Neural progenitor cell (in vitro differentiated cells): ENCODE measurements at regions not wholly inside any gene's neighbourhood (a gene's known extent, or its start where the extent isn't known, plus 50 kb on each side); places are given as distances from the start of the nearest gene placed in this dataset.

Experiments used
- DNase-seq: peaks from one replicate; pipeline ENCODE4 v3.0.0-alpha.2; 2016; ENCODE audit warnings: low spot score
- H2AFZ ChIP-seq: fragments of 200-600 bp; sonication (generic); replicated peaks from 2 replicates; pipeline ENCODE4 v1.6.1; 2016; ENCODE audit warnings: antibody characterized with exemption
- H3F3A ChIP-seq: fragments of 200-600 bp; sonication (generic); 2 replicates; pipeline ENCODE4 v1.6.1; 2016; ENCODE audit warnings: antibody characterized with exemption, low read depth
- H3K27ac ChIP-seq: fragments of 200-600 bp; sonication (generic); 2 replicates; pipeline ENCODE4 v1.5.1; 2016; ENCODE audit warnings: mild to moderate bottlenecking
- H3K27me3 ChIP-seq: fragments of 200-600 bp; sonication (generic); 2 replicates; pipeline ENCODE4 v1.6.1; 2016; ENCODE audit warnings: mild to moderate bottlenecking, moderate library complexity
- H3K36me3 ChIP-seq: fragments of 200-600 bp; sonication (generic); 2 replicates; pipeline ENCODE4 v1.5.1; 2016
- H3K4me1 ChIP-seq: fragments of 200-600 bp; sonication (generic); 2 replicates; pipeline ENCODE4 v1.6.1; 2016; ENCODE audit warnings: mixed run types
- H3K4me2 ChIP-seq: fragments of 200-600 bp; sonication (generic); 2 replicates; pipeline ENCODE4 v1.6.1; 2016
- H3K4me3 ChIP-seq: fragments of 200-600 bp; sonication (generic); 2 replicates; pipeline ENCODE4 v1.5.1; 2016
- H3K79me2 ChIP-seq: fragments of 200-600 bp; sonication (generic); 2 replicates; pipeline ENCODE4 v1.6.1; 2016; ENCODE audit warnings: low read depth
- H3K9ac ChIP-seq: fragments of 200-600 bp; sonication (generic); 2 replicates; pipeline ENCODE4 v1.6.1; 2016
- H3K9me3 ChIP-seq: fragments of 200-600 bp; sonication (generic); 2 replicates; pipeline ENCODE4 v1.5.1; 2016; ENCODE audit warnings: low read depth
- H4K20me1 ChIP-seq: fragments of 200-600 bp; sonication (generic); 2 replicates; pipeline ENCODE4 v1.6.1; 2016; ENCODE audit warnings: low read depth
- H3K27ac Mint-ChIP-seq: 3 replicates; pipeline ENCODE4 v1.8.0; 2021; ENCODE audit warnings: mixed read lengths
- H3K27me3 Mint-ChIP-seq: 2 replicates; pipeline ENCODE4 v1.8.0; 2022; ENCODE audit warnings: low read depth, mild to moderate bottlenecking, inconsistent platforms, moderate library complexity, mixed read lengths; ENCODE audit not compliant: insufficient read depth
- H3K36me3 Mint-ChIP-seq: 3 replicates; pipeline ENCODE4 v1.8.0; 2021; ENCODE audit warnings: mixed read lengths
- H3K4me1 Mint-ChIP-seq: 3 replicates; pipeline ENCODE4 v1.8.0; 2021; ENCODE audit warnings: mixed read lengths
- H3K4me3 Mint-ChIP-seq: 3 replicates; pipeline ENCODE4 v1.8.0; 2021; ENCODE audit warnings: mild to moderate bottlenecking, moderate library complexity, mixed read lengths
- H3K9me3 Mint-ChIP-seq: 3 replicates; pipeline ENCODE4 v1.8.0; 2020; ENCODE audit warnings: mixed read lengths
- EZH2 ChIP-seq: fragments of 200-600 bp; sonication (generic); IDR thresholded peaks from 2 replicates; pipeline ENCODE4 v1.6.1; 2017; ENCODE audit warnings: antibody characterized with exemption, mild to moderate bottlenecking, moderate library complexity
- EZH2phosphoT487 ChIP-seq: fragments of 200-600 bp; sonication (generic); IDR thresholded peaks from 2 replicates; pipeline ENCODE4 v1.6.1; 2017; ENCODE audit warnings: antibody characterized with exemption
- TF ChIP-seq, protein P1 (sequence below): fragments of 200-600 bp; sonication (generic); IDR thresholded peaks from 2 replicates; pipeline ENCODE4 v1.5.1; 2017; ENCODE audit warnings: antibody characterized with exemption, mild to moderate bottlenecking

DNA sequence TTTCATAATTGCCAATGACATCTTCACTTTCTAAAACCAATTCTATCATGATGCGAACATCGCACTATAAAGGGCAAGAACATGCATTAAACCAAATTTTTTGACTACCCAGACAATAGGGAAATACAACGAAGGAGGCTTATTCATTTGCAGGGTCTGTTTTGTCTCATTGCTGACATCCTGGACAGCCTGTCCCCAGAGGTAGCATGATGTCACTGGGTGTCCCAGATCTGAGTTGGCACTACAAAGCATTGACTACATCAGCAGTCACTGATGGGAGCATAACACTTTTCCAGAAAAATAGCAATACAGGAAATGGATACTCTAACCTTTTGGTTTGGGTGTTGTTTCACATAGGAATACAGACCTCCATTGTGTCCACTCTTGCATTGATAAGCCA lies 180.3 kb downstream of the TMEM182 start:
- Mint-ChIP-seq H3K36me3 (no peaks in the 10 kb centered on the region), H3K27ac (no peak overlapping the region), H3K27me3 (no peaks in the 10 kb centered on the region), H3K4me1 (peaks cover 26% of the 10 kb centered on the region), H3K4me3 (no peak overlapping the region), H3K9me3 (peaks cover 9% of the 10 kb centered on the region)
- Histone ChIP-seq H3K36me3 (no peaks in the 10 kb centered on the region), H3K27me3 (no peaks in the 10 kb centered on the region), H3F3A (no peaks in the 10 kb centered on the region), H3K4me1 (peaks cover 31% of the 10 kb centered on the region), H3K9ac (no peak overlapping the region), H4K20me1 (no peaks in the 10 kb centered on the region), H3K4me3 (no peak overlapping the region), H3K9me3 (peaks cover 11% of the 10 kb centered on the region), H3K27ac (no peak overlapping the region), H2AFZ (no peak overlapping the region), H3K79me2 (no peaks in the 10 kb centered on the region), H3K4me2 (no peak overlapping the region)
- TF ChIP-seq EZH2 (no peak), EZH2phosphoT487 (no peak)
- TF ChIP-seq, protein P1, sequence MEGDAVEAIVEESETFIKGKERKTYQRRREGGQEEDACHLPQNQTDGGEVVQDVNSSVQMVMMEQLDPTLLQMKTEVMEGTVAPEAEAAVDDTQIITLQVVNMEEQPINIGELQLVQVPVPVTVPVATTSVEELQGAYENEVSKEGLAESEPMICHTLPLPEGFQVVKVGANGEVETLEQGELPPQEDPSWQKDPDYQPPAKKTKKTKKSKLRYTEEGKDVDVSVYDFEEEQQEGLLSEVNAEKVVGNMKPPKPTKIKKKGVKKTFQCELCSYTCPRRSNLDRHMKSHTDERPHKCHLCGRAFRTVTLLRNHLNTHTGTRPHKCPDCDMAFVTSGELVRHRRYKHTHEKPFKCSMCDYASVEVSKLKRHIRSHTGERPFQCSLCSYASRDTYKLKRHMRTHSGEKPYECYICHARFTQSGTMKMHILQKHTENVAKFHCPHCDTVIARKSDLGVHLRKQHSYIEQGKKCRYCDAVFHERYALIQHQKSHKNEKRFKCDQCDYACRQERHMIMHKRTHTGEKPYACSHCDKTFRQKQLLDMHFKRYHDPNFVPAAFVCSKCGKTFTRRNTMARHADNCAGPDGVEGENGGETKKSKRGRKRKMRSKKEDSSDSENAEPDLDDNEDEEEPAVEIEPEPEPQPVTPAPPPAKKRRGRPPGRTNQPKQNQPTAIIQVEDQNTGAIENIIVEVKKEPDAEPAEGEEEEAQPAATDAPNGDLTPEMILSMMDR, result no peak
- no peak for DNase-seq

DNA sequence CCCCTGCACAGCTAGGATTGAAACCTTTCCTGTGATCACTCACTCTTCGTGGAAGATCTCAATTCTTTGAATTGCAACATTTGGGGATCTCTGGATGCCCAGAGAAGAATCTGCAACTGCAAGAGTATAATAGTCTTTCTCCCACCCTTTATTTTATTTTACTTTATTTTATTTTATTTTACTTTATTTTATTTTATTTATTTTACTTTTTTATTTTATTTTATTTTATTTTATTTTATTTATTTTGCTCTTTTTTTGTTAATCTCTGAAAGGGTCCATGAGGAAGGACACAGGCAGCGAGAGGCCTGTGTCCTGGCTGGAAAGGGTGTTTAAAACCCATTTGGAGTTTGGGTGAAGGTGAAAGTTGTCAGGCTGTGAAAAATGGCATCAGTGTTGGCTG lies 181.4 kb downstream of the TMEM182 start:
- Mint-ChIP-seq H3K9me3 (peaks cover 9% of the 10 kb centered on the region), H3K36me3 (no peaks in the 10 kb centered on the region), H3K27ac (no peak overlapping the region), H3K27me3 (no peaks in the 10 kb centered on the region), H3K4me1 (peaks cover 26% of the 10 kb centered on the region), H3K4me3 (no peak overlapping the region)
- Histone ChIP-seq H4K20me1 (no peaks in the 10 kb centered on the region), H3K4me1 (peaks cover 31% of the 10 kb centered on the region), H3K9ac (no peak overlapping the region), H3K4me3 (no peak overlapping the region), H3K36me3 (no peaks in the 10 kb centered on the region), H3K9me3 (peaks cover 11% of the 10 kb centered on the region), H3K79me2 (no peaks in the 10 kb centered on the region), H2AFZ (no peak overlapping the region), H3F3A (no peaks in the 10 kb centered on the region), H3K27ac (no peak overlapping the region), H3K4me2 (no peak overlapping the region), H3K27me3 (no peaks in the 10 kb centered on the region)
- TF ChIP-seq EZH2, result no peak
- TF ChIP-seq, protein P1, result no peak
- no peak for TF ChIP-seq EZH2phosphoT487
- no peak for DNase-seq

DNA sequence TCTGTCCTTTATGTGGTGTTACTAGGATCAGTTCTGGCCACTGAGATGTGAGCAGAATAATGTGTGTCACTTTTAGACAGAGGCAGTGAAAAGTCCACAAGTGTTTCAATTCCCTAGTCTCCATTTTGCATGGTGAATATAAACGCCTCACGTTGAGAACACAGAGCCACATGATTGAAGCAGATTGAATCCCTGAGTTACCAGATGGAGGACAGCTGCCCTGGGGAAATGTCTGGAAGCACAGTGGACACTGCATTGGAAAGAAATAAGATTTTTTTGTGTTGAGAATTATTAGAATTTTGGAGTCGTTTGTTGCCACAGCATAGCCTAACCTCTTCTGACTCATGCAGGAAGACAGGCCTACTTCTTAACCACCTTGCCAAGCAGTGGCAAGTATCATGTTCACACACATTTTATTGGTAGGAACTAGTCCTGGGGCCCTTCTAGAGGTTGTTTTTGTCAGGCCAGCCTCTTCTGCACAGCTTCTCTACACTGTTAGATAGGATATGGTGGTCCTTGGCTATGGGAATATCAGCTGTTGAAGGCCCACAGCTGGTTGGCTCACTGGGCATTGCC lies 188.6 kb downstream of the TMEM182 start:
- Mint-ChIP-seq H3K9me3 (no peaks in the 10 kb centered on the region), H3K4me1 (peaks cover 8% of the 10 kb centered on the region), H3K27ac (no peak overlapping the region), H3K4me3 (no peak overlapping the region), H3K27me3 (peaks cover 2% of the 10 kb centered on the region), H3K36me3 (no peaks in the 10 kb centered on the region)
- no peaks in the 10 kb centered on the region for H3F3A ChIP-seq
- H3K4me2 ChIP-seq, result no peak overlapping the region
- no peaks in the 10 kb centered on the region for H3K9me3 ChIP-seq
- H2AFZ ChIP-seq, result peak overlapping the region; percentile 61
- H3K4me1 ChIP-seq, result peaks cover 10% of the 10 kb centered on the region
- no peaks in the 10 kb centered on the region for H3K36me3 ChIP-seq
- DNase-seq, result no peak
- no peaks in the 10 kb centered on the region for H4K20me1 ChIP-seq
- H3K4me3 ChIP-seq, result no peak overlapping the region
- H3K79me2 ChIP-seq, result no peaks in the 10 kb centered on the region
- no peak for TF ChIP-seq EZH2
- TF ChIP-seq, protein P1, result no peak
- no peaks in the 10 kb centered on the region for H3K27me3 ChIP-seq
- H3K27ac ChIP-seq, result no peak overlapping the region
- H3K9ac ChIP-seq, result no peak overlapping the region
